Mucosa of descending colon (tissue), 3 donors: ENCODE measurements at regions not wholly inside any gene's neighbourhood (a gene's known extent, or its start where the extent isn't known, plus 50 kb on each side); places are given as distances from the start of the nearest gene placed in this dataset.
"Not testable (repeated sequence)": the region's sequence is repeated elsewhere in the genome, so short reads cannot be mapped to it uniquely, and the experiment has no call there.

Experiments
- ATAC-seq: fragments of 200-7000 bp; cut with Tn5 transposase; one replicate; pipeline ENCODE4 v1.9.1; 2020; ENCODE audit warnings: mild to moderate bottlenecking, moderate library complexity
- DNase-seq, 3 donors: peaks; one replicate each; pipeline ENCODE4 v3.0.0-alpha.2; 2020
- H3K36me3 ChIP-seq: fragments of 200-600 bp; one replicate; pipeline ENCODE4 v1.8.0; 2021; ENCODE audit warnings: low read depth, mild to moderate bottlenecking
- H3K4me1 ChIP-seq: fragments of 200-600 bp; one replicate; pipeline ENCODE4 v1.8.0; 2021; ENCODE audit warnings: low read depth, mild to moderate bottlenecking
- H3K4me3 ChIP-seq: fragments of 200-600 bp; one replicate; pipeline ENCODE4 v1.8.0; 2021; ENCODE audit warnings: mild to moderate bottlenecking
- H3K9me3 ChIP-seq: fragments of 200-600 bp; one replicate; pipeline ENCODE4 v1.8.0; 2021; ENCODE audit warnings: mild to moderate bottlenecking
- CTCF ChIP-seq: fragments of 200-600 bp; IDR thresholded peaks from one replicate; pipeline ENCODE4 v1.8.0; 2022; ENCODE audit warnings: antibody characterized with exemption, mild to moderate bottlenecking
- intact Hi-C, 2 donors: fragments of 100-400 bp; cut with DNase I in 1 of 2; cut with micrococcal nuclease in 1 of 2; formaldehyde crosslinking; loops; one replicate each; pipeline versions ENCODE4 v1.11.0 to v1.11.1; 2022; cut with DNase I, micrococcal nuclease
- donor health status: DM: no; HTN: no; CAD: no; lungs with moderate emphysema.
- donor health status: DM: no; HTN: no; CAD: no.
- donor health status: DM: no; HTN: yes; CAD: no.

- H3K36me3 ChIP-seq = no peaks in the 10 kb centered on the region
- H3K4me3 ChIP-seq = no peak overlapping the region
- ATAC-seq = no peak
- no peak for TF ChIP-seq CTCF
- no peak for DNase-seq
- H3K4me1 ChIP-seq = no peaks in the 10 kb centered on the region
- intact Hi-C loops = no loop called here
- H3K9me3 ChIP-seq = no peaks in the 10 kb centered on the region
Observed at GRCh38 chr9:101925498-101925897, 187.1 kb upstream of the GRIN3A start.

GRCh38 chr9:101923451-101923850, 185.0 kb upstream of the GRIN3A start:
- Histone ChIP-seq H3K9me3 (no peaks in the 10 kb centered on the region), H3K4me1 (no peaks in the 10 kb centered on the region), H3K36me3 (no peaks in the 10 kb centered on the region), H3K4me3 (no peak overlapping the region)
- no peak for TF ChIP-seq CTCF
- ATAC-seq = no peak
- DNase-seq = no peak
- intact Hi-C loops = no loop called here

GRCh38 chr9:101916948-101917347, 178.5 kb upstream of the GRIN3A start:
- intact Hi-C loops, H3K4me3 ChIP-seq, H3K9me3 ChIP-seq, H3K4me1 ChIP-seq, H3K36me3 ChIP-seq, DNase-seq, ATAC-seq: not testable (repeated sequence)

GRCh38 chr9:101915482-101915881, 177.0 kb upstream of the GRIN3A start:
- Histone ChIP-seq H3K4me1 (no peaks in the 10 kb centered on the region), H3K36me3 (no peaks in the 10 kb centered on the region), H3K4me3 (no peak overlapping the region), H3K9me3 (no peaks in the 10 kb centered on the region)
- ATAC-seq = no peak
- TF ChIP-seq CTCF = no peak
- DNase-seq = no peak
- intact Hi-C loops = no loop called here

GRCh38 chr9:101912698-101913097, 174.3 kb upstream of the GRIN3A start:
- Histone ChIP-seq H3K9me3 (no peaks in the 10 kb centered on the region), H3K4me3 (no peak overlapping the region), H3K36me3 (no peaks in the 10 kb centered on the region), H3K4me1 (no peaks in the 10 kb centered on the region)
- intact Hi-C loops = no loop called here
- ATAC-seq (no peak), DNase-seq (no peak)
- no peak for TF ChIP-seq CTCF

- DNase-seq (no peak), ATAC-seq (no peak)
- intact Hi-C loops = no loop called here
- no peak overlapping the region for H3K4me3 ChIP-seq
- no peaks in the 10 kb centered on the region for H3K9me3 ChIP-seq
- TF ChIP-seq CTCF = no peak
- H3K36me3 ChIP-seq = no peaks in the 10 kb centered on the region
- H3K4me1 ChIP-seq = no peaks in the 10 kb centered on the region
Observed at GRCh38 chr9:101907466-101907865, 169.0 kb upstream of the GRIN3A start.
